ENCODE measurements at regions not wholly inside any gene's neighbourhood (a gene's known extent, or its start where the extent isn't known, plus 50 kb on each side); places are given as distances from the start of the nearest gene placed in this dataset.

GRCh38 chrX:16435399-16435986 lies 214.5 kb upstream of the S100G start:
- Histone ChIP-seq H3K27me3 (ENCODE audit: insufficient read depth, low read length, poor library complexity, severe bottlenecking) (no peaks in the 10 kb centered on the region), H3K36me3 (ENCODE audit: insufficient read depth, low read length) (no peaks in the 10 kb centered on the region), H3K27ac (ENCODE audit: low read depth, low read length) (no peak overlapping the region), H3K9me3 (ENCODE audit: low read length) (no peaks in the 10 kb centered on the region), H3K4me1 (ENCODE audit: insufficient read depth, low read length) (peaks cover 9% of the 10 kb centered on the region), H3K4me3 (ENCODE audit: low read length) (no peak overlapping the region)
- peaks cover 2 to 4% of the 10 kb centered on the region in 2 donors for H3K27me3 Mint-ChIP-seq
- no peaks in the 10 kb centered on the region for H3K9me3 Mint-ChIP-seq
- no peak overlapping the region for H3K27ac Mint-ChIP-seq
- H3K4me1 Mint-ChIP-seq = peaks cover 5 to 12% (median 11%) of the 10 kb centered on the region in 3 donors
- no peak overlapping the region for H3K4me3 Mint-ChIP-seq
- CTCF ChIA-PET = no interaction called here
- POLR2A ChIA-PET = no interaction called here
- H3K36me3 Mint-ChIP-seq = no peaks in the 10 kb centered on the region
- no peak for DNase-seq

DNA sequence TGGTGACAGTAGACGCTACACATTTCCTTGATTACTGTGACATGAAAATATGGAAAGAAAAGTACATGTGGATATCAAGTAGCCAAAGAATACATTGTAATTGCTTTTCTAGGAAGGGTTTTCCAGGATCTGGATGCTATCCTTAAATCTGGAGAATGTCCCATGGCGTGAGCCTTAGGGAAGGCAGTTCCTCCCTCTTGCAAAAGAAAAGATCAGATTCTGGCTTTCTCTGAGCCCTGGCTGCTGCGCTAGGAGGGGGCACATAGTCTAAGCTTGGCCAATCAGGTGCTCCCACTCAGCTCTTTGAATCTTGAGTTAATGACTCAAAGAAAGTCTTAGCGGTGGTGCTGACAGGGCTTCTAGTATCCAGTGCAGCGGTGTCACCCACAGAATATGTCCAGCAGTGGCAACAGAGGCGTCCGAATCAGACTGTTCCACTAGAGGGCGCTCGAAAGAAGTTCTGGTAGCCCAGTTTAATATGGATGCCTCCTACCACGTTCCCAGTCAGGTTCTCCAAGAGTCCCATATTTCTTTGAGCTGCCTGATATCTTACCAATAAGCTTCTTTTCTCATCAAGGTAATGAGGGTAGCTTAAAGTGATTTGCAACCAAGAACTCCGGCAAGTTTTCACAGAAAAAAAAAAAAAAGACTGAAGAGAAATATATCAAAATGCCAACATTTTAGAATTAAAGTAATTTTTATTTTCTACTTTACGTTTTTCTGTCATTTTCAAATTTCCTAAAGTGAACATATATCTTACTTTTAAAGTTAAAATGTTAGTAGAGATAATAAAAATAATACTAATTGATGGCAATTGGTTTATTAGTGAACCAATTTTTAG lies 213.4 kb upstream of the S100G start:
- H3K27me3 ChIP-seq (ENCODE audit: insufficient read depth, low read length, poor library complexity, severe bottlenecking) = no peaks in the 10 kb centered on the region
- Mint-ChIP-seq H3K27ac (peak overlapping the region in 1 of 8 donors; percentile 36), H3K4me3 (no peak overlapping the region), H3K36me3 (no peaks in the 10 kb centered on the region), H3K4me1 (peaks cover 5 to 12% (median 11%) of the 10 kb centered on the region in 3 donors), H3K9me3 (no peaks in the 10 kb centered on the region), H3K27me3 (peaks cover 2 to 10% of the 10 kb centered on the region in 2 donors)
- peaks cover 9% of the 10 kb centered on the region for H3K4me1 ChIP-seq (ENCODE audit: insufficient read depth, low read length)
- ChIA-PET CTCF (interaction anchor here (1.0 to 1.3 kb wide), 3 partner anchors 8 to 11 kb away, joined by 3 to 5 read pairs (median 3); no protein-coding TSS in a partner anchor), POLR2A (no interaction called here)
- H3K36me3 ChIP-seq (ENCODE audit: insufficient read depth, low read length) = no peaks in the 10 kb centered on the region
- H3K27ac ChIP-seq (ENCODE audit: low read depth, low read length) = no peak overlapping the region
- peak; percentile 9 to 52 (median 28) for DNase-seq
- no peaks in the 10 kb centered on the region for H3K9me3 ChIP-seq (ENCODE audit: low read length)
- no peak overlapping the region for H3K4me3 ChIP-seq (ENCODE audit: low read length)

DNA sequence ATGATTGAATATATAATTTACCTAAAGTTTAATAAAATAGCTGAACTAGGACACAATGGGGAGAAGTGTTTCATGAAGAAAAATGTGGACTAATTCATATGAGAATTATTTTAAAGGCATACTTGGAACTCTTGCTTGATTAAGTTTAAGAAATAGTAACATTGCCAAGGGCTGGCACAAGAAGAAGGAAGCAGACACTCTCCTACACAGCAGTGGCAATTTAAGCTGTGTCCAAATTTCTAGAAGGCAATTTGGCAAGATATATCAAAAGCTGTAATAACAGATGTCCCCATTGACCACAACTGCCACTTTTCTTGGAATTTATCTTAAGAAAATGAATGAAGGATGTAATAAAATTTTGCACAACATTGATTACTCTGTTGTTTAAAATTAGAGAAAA lies 209.5 kb upstream of the S100G start:
- H3K4me3 Mint-ChIP-seq = no peak overlapping the region
- H3K9me3 Mint-ChIP-seq = no peaks in the 10 kb centered on the region
- peaks cover 1 to 10% of the 10 kb centered on the region in 2 donors for H3K27me3 Mint-ChIP-seq
- H3K27ac Mint-ChIP-seq = no peak overlapping the region
- H3K36me3 Mint-ChIP-seq = no peaks in the 10 kb centered on the region
- DNase-seq = no peak
- H3K9me3 ChIP-seq (ENCODE audit: low read length) = no peaks in the 10 kb centered on the region
- no peaks in the 10 kb centered on the region for H3K27me3 ChIP-seq (ENCODE audit: insufficient read depth, low read length, poor library complexity, severe bottlenecking)
- H3K4me3 ChIP-seq (ENCODE audit: low read length) = no peak overlapping the region
- H3K36me3 ChIP-seq (ENCODE audit: insufficient read depth, low read length) = no peaks in the 10 kb centered on the region
- no peaks in the 10 kb centered on the region for H3K4me1 ChIP-seq (ENCODE audit: insufficient read depth, low read length)
- H3K4me1 Mint-ChIP-seq = no peaks in the 10 kb centered on the region
- H3K27ac ChIP-seq (ENCODE audit: low read depth, low read length) = no peak overlapping the region
- ChIA-PET CTCF (no interaction called here), POLR2A (no interaction called here)

- H3K9me3 Mint-ChIP-seq = no peaks in the 10 kb centered on the region
- H3K27me3 Mint-ChIP-seq = peaks cover 1 to 6% of the 10 kb centered on the region in 2 donors
- ChIA-PET POLR2A (no interaction called here), CTCF (interaction anchor here (1.7 kb wide), 1 partner anchor 18 kb away, joined by 6 read pairs; no protein-coding TSS in a partner anchor)
- H3K27ac ChIP-seq (ENCODE audit: low read depth, low read length) = no peak overlapping the region
- no peak for DNase-seq
- H3K27ac Mint-ChIP-seq = no peak overlapping the region
- H3K4me1 Mint-ChIP-seq = no peaks in the 10 kb centered on the region
- no peak overlapping the region for H3K4me3 ChIP-seq (ENCODE audit: low read length)
- no peak overlapping the region for H3K4me3 Mint-ChIP-seq
- H3K27me3 ChIP-seq (ENCODE audit: insufficient read depth, low read length, poor library complexity, severe bottlenecking) = no peaks in the 10 kb centered on the region
- H3K9me3 ChIP-seq (ENCODE audit: low read length) = no peaks in the 10 kb centered on the region
- H3K4me1 ChIP-seq (ENCODE audit: insufficient read depth, low read length) = peaks cover 15% of the 10 kb centered on the region
- no peaks in the 10 kb centered on the region for H3K36me3 ChIP-seq (ENCODE audit: insufficient read depth, low read length)
- no peaks in the 10 kb centered on the region for H3K36me3 Mint-ChIP-seq
Observed at GRCh38 chrX:16444353-16444752, 205.6 kb upstream of the S100G start.

DNA sequence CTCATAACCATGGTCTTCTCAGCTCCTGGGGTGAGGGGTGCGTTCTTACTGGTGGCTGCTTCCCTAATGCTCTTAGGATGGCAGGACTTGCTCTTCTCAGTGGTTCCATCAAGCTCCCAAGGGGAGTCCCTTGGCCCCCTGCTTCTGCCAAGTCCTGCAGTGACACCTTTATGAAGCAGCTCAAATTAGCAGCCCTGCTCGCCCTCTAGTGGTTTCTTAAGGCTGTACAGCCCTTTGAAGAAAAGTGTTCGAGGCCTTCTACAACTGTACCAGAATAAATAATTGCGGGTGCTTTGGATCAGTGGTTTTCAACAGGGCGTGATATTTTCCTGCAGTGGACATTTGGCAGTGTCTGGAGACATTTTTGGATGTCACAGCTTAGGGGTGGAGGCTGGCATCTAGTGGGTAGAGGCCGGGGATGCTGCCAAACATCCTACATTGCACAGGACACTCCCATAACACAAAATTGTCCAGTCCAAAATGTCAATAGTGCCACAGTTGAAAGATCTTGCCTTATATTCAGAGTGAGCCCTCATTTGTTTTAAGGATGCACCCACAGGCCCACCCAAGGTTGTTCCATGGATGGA lies 204.7 kb upstream of the S100G start:
- Histone ChIP-seq H3K36me3 (ENCODE audit: insufficient read depth, low read length) (no peaks in the 10 kb centered on the region), H3K9me3 (ENCODE audit: low read length) (no peaks in the 10 kb centered on the region), H3K27ac (ENCODE audit: low read depth, low read length) (no peak overlapping the region), H3K4me1 (ENCODE audit: insufficient read depth, low read length) (peaks cover 15% of the 10 kb centered on the region), H3K4me3 (ENCODE audit: low read length) (no peak overlapping the region), H3K27me3 (ENCODE audit: insufficient read depth, low read length, poor library complexity, severe bottlenecking) (no peaks in the 10 kb centered on the region)
- Mint-ChIP-seq H3K36me3 (no peaks in the 10 kb centered on the region), H3K27me3 (peaks cover 4 to 6% of the 10 kb centered on the region in 2 donors), H3K9me3 (no peaks in the 10 kb centered on the region), H3K4me3 (no peak overlapping the region), H3K27ac (peak overlapping the region in 1 of 8 donors; percentile 60), H3K4me1 (no peaks in the 10 kb centered on the region)
- peak; percentile 2 to 54 (median 17) for DNase-seq
- ChIA-PET POLR2A (no interaction called here), CTCF (interaction anchor here (0.9 to 1.7 kb wide), 3 partner anchors 9 to 254 kb away, joined by 3 to 6 read pairs (median 3); no protein-coding TSS in a partner anchor)

DNA sequence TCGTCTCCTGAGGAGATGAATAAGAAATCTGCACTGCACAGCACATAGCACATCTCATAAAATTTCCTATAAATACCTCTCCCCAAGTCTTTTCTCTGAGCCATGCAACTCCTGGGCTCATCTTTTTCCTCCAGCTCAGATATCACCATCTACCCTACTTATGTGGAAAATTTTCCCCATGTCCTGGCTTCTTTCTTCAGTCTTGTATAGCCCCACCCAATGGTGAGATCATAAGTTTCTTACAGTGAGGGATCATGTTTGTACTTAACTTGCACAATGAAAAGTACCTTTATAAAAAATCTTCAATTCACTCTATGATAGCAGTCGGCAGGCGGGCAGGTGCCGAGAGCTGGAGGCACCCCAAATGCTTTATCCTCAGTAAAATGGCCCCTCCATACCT lies 198.6 kb upstream of the S100G start:
- no peaks in the 10 kb centered on the region for H3K9me3 Mint-ChIP-seq
- H3K4me1 Mint-ChIP-seq = peaks cover 0 to 4% (median 0%) of the 10 kb centered on the region in 3 donors
- no peaks in the 10 kb centered on the region for H3K36me3 Mint-ChIP-seq
- H3K27me3 ChIP-seq (ENCODE audit: insufficient read depth, low read length, poor library complexity, severe bottlenecking) = no peaks in the 10 kb centered on the region
- POLR2A ChIA-PET = no interaction called here
- H3K27ac Mint-ChIP-seq = no peak overlapping the region
- CTCF ChIA-PET = no interaction called here
- H3K4me3 ChIP-seq (ENCODE audit: low read length) = no peak overlapping the region
- H3K36me3 ChIP-seq (ENCODE audit: insufficient read depth, low read length) = no peaks in the 10 kb centered on the region
- H3K4me3 Mint-ChIP-seq = no peak overlapping the region
- DNase-seq = no peak
- H3K9me3 ChIP-seq (ENCODE audit: low read length) = no peaks in the 10 kb centered on the region
- no peak overlapping the region for H3K27ac ChIP-seq (ENCODE audit: low read depth, low read length)
- peaks cover 15% of the 10 kb centered on the region for H3K4me1 ChIP-seq (ENCODE audit: insufficient read depth, low read length)
- H3K27me3 Mint-ChIP-seq = peaks cover 3 to 11% of the 10 kb centered on the region in 2 donors

DNA sequence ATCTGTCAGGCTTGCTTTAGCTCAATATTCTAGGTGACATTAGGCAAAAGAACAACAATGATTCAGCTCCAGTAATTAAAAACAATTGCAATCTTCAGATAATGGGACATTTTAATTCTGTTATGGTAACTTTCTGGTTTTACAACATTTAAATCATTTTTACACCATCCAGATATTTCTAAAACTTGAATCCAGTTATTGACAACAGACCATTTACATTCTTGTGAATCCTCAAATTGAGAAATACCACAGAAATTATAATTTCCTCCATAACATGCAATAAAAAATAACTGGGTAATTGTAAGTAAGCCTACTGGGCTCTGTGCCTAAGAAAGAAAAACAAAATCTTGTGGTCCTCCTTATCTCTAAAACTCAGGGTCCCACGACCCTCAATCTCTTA lies 195.0 kb upstream of the S100G start:
- ChIA-PET POLR2A (no interaction called here), CTCF (no interaction called here)
- Histone ChIP-seq H3K4me3 (ENCODE audit: low read length) (no peak overlapping the region), H3K36me3 (ENCODE audit: insufficient read depth, low read length) (no peaks in the 10 kb centered on the region), H3K9me3 (ENCODE audit: low read length) (no peaks in the 10 kb centered on the region), H3K27ac (ENCODE audit: low read depth, low read length) (no peak overlapping the region), H3K4me1 (ENCODE audit: insufficient read depth, low read length) (no peaks in the 10 kb centered on the region), H3K27me3 (ENCODE audit: insufficient read depth, low read length, poor library complexity, severe bottlenecking) (no peaks in the 10 kb centered on the region)
- Mint-ChIP-seq H3K4me1 (peaks cover 0 to 4% (median 0%) of the 10 kb centered on the region in 3 donors), H3K4me3 (no peak overlapping the region), H3K27me3 (peaks cover 3 to 9% of the 10 kb centered on the region in 2 donors), H3K27ac (peak overlapping the region in 1 of 8 donors; percentile 17), H3K36me3 (no peaks in the 10 kb centered on the region), H3K9me3 (no peaks in the 10 kb centered on the region)
- DNase-seq = no peak

GRCh38 chrX:16457239-16457638 lies 192.7 kb upstream of the S100G start:
- Histone ChIP-seq H3K9me3 (ENCODE audit: low read length) (no peaks in the 10 kb centered on the region), H3K4me1 (ENCODE audit: insufficient read depth, low read length) (no peaks in the 10 kb centered on the region), H3K27ac (ENCODE audit: low read depth, low read length) (no peak overlapping the region), H3K4me3 (ENCODE audit: low read length) (no peak overlapping the region), H3K27me3 (ENCODE audit: insufficient read depth, low read length, poor library complexity, severe bottlenecking) (no peaks in the 10 kb centered on the region), H3K36me3 (ENCODE audit: insufficient read depth, low read length) (no peaks in the 10 kb centered on the region)
- peaks cover 3 to 7% of the 10 kb centered on the region in 2 donors for H3K27me3 Mint-ChIP-seq
- H3K27ac Mint-ChIP-seq = no peak overlapping the region
- ChIA-PET CTCF (no interaction called here), POLR2A (no interaction called here)
- no peak overlapping the region for H3K4me3 Mint-ChIP-seq
- no peaks in the 10 kb centered on the region for H3K36me3 Mint-ChIP-seq
- H3K4me1 Mint-ChIP-seq = no peaks in the 10 kb centered on the region
- H3K9me3 Mint-ChIP-seq = no peaks in the 10 kb centered on the region
- no peak for DNase-seq

Measured in CD8-positive, alpha-beta memory T cell (primary cell).